ENCODE measurements at regions not wholly inside any gene's neighbourhood (a gene's known extent, or its start where the extent isn't known, plus 50 kb on each side); places are given as distances from the start of the nearest gene placed in this dataset.
"Not testable (repeated sequence)": the region's sequence is repeated elsewhere in the genome, so short reads cannot be mapped to it uniquely, and the experiment has no call there.

DNA sequence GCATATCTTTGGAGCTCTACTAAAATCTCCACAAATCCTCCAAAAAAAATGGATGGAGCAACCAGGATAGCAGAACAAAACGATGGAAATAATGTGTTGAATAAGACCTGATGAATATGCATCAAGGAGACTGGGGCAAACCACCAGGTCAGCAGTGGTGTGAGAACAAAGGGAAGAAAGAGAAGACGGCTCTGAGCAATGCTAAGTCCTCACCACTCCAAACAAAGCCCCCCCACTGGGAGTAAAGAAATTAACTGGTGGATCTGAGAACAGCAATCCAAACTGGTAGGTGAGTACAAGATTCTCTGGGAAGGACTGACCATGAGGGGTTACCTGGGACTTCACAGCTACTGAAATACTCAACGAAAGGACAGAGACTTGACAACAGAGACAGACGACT lies 977.3 kb downstream of the TBL1XR1 start:
- Histone ChIP-seq H3K36me3 (replicated peaks in 1 of 2) (no peaks in the 10 kb centered on the region), H3K27ac (no peak overlapping the region), H3K4me1 (replicated peaks in 1 of 2) (no peaks in the 10 kb centered on the region), H3K9me3 (replicated peaks in 1 of 3) (no peaks in the 10 kb centered on the region), H3K4me3 (no peak overlapping the region), H3K27me3 (no peaks in the 10 kb centered on the region)
- WGBS, 4 donors: 58 to 81% (median 73%) methylated on average over 4 of the region's 4 CpGs
- intact Hi-C loops (cut with DNase I): no loop called here
- no peak for DNase-seq
- TF ChIP-seq, protein P1, sequence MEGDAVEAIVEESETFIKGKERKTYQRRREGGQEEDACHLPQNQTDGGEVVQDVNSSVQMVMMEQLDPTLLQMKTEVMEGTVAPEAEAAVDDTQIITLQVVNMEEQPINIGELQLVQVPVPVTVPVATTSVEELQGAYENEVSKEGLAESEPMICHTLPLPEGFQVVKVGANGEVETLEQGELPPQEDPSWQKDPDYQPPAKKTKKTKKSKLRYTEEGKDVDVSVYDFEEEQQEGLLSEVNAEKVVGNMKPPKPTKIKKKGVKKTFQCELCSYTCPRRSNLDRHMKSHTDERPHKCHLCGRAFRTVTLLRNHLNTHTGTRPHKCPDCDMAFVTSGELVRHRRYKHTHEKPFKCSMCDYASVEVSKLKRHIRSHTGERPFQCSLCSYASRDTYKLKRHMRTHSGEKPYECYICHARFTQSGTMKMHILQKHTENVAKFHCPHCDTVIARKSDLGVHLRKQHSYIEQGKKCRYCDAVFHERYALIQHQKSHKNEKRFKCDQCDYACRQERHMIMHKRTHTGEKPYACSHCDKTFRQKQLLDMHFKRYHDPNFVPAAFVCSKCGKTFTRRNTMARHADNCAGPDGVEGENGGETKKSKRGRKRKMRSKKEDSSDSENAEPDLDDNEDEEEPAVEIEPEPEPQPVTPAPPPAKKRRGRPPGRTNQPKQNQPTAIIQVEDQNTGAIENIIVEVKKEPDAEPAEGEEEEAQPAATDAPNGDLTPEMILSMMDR (IDR thresholded peaks at IDR 0.05): no peak
- no peak for TF ChIP-seq POLR2A (IDR thresholded peaks at IDR 0.05)

DNA sequence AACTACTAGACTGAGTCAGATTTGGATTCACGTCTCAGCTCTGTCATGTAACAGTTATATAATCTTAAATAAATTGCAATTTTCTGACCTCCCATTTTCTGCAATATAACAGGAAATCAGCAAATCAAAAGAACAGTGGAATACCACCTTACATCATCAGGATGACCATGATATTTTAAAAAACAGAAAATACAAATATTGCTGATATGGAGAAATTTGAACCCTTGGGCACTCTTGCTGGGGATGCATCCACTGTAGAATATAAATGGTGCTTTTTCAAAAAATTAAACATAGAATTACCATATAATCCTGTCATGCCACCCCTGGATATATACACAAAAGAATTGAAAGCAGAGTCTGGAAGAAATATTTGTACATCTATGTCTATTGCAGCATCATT lies 982.5 kb downstream of the TBL1XR1 start:
- no peak overlapping the region for H3K27ac ChIP-seq
- WGBS, 4 donors: 44 to 78% (median 71%) methylated on average over 1 of the region's 1 CpG
- H3K36me3 ChIP-seq (replicated peaks in 1 of 2): no peaks in the 10 kb centered on the region
- H3K9me3 ChIP-seq (replicated peaks in 1 of 3): no peaks in the 10 kb centered on the region
- H3K4me1 ChIP-seq (replicated peaks in 1 of 2): no peaks in the 10 kb centered on the region
- no peak for DNase-seq
- intact Hi-C loops (cut with DNase I): no loop called here
- no peak for TF ChIP-seq POLR2A (IDR thresholded peaks at IDR 0.05)
- TF ChIP-seq, protein P1 (IDR thresholded peaks at IDR 0.05): no peak
- H3K27me3 ChIP-seq: no peaks in the 10 kb centered on the region
- no peak overlapping the region for H3K4me3 ChIP-seq

DNA sequence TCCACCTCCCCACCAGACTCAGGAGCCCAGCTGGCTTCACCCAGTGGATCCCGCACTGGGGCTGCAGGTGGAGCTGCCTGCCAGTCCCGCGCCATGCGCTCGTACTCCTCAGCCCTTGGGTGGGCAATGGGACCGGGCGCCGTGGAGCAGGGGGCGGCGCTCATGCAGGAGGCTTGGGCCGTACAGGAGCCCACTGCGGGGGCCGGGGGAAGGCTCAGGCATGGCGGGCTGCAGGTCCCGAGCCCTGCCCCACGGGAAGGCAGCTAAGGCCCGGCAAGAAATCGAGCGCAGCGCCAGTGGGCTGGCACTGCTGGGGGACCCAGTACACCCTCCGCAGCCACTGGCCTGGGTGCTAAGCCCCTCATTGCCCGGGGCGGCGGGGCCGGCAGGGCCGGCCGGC lies 984.0 kb downstream of the TBL1XR1 start:
- H3K9me3 ChIP-seq (replicated peaks in 1 of 3); DNase-seq; intact Hi-C loops (cut with DNase I); H3K4me1 ChIP-seq (replicated peaks in 1 of 2); H3K4me3 ChIP-seq; H3K36me3 ChIP-seq (replicated peaks in 1 of 2); H3K27ac ChIP-seq; H3K27me3 ChIP-seq: not testable (repeated sequence)
- 83 to 97% (median 94%) methylated on average over 14 to 27 of the region's 27 CpGs; no CpG with 5 or more reads in 1 of the 4 donors for WGBS, 4 donors

DNA sequence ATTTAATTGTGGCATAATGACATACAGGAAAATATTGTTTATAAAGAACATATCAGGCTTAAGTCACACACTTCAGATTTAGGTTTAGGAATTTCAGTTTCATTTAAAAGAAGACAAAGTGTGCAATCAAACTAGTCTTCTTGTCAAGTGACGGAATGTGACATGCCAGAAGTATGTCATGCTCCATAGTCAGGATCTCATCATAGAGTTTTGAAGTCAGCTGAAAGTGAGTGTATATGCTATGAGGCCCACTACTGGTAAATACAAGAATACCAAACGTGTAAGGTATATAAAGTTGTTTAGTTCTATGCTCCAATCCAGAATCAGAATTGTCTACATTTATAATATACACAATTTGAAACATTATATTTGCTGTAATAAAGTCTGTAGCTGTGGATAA lies 988.4 kb downstream of the TBL1XR1 start:
- no peak overlapping the region for H3K27ac ChIP-seq
- WGBS, 4 donors: 82 to 88% (median 85%) methylated on average over 2 of the region's 2 CpGs
- intact Hi-C loops (cut with DNase I): no loop called here

DNA sequence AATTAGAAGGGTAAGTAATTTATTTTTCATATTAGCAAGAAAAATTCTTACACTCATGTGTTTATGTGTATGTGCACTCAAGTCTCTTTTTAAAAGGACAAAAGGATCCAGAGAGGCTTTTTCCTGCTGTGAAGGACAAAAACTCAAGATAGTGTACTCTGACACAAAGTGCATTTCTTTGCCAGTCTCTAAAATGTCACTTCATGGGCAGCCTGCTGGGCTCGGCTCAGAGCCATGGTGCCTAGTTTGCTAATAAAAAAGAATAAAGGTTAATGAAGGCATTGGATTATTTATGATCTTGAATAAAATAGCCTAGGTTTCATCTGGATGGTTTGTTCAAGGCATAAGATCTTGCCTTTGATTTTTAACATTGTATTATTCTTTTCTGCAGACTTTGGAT lies 989.0 kb downstream of the TBL1XR1 start:
- 33 to 50% (median 41%) methylated on average over 1 of the region's 1 CpG for WGBS, 4 donors
- Histone ChIP-seq H3K27me3 (no peaks in the 10 kb centered on the region), H3K36me3 (replicated peaks in 1 of 2) (no peaks in the 10 kb centered on the region), H3K4me3 (no peak overlapping the region), H3K27ac (no peak overlapping the region), H3K4me1 (replicated peaks in 1 of 2) (no peaks in the 10 kb centered on the region), H3K9me3 (replicated peaks in 1 of 3) (no peaks in the 10 kb centered on the region)
- TF ChIP-seq, protein P1 (IDR thresholded peaks at IDR 0.05): no peak
- TF ChIP-seq POLR2A (IDR thresholded peaks at IDR 0.05): no peak
- intact Hi-C loops (cut with DNase I): no loop called here
- DNase-seq: no peak

More for the DNA sequence above, 988.4 kb downstream of the TBL1XR1 start:
- no peaks in the 10 kb centered on the region for H3K36me3 ChIP-seq (replicated peaks in 1 of 2)
- no peak for DNase-seq
- H3K27me3 ChIP-seq: no peaks in the 10 kb centered on the region
- H3K9me3 ChIP-seq (replicated peaks in 1 of 3): no peaks in the 10 kb centered on the region
- H3K4me3 ChIP-seq: no peak overlapping the region
- no peaks in the 10 kb centered on the region for H3K4me1 ChIP-seq (replicated peaks in 1 of 2)
- TF ChIP-seq POLR2A (IDR thresholded peaks at IDR 0.05): no peak
- TF ChIP-seq, protein P1 (IDR thresholded peaks at IDR 0.05): no peak
